ENCODE measurements at regions not wholly inside any gene's neighbourhood (a gene's known extent, or its start where the extent isn't known, plus 50 kb on each side); places are given as distances from the start of the nearest gene placed in this dataset.

DNA sequence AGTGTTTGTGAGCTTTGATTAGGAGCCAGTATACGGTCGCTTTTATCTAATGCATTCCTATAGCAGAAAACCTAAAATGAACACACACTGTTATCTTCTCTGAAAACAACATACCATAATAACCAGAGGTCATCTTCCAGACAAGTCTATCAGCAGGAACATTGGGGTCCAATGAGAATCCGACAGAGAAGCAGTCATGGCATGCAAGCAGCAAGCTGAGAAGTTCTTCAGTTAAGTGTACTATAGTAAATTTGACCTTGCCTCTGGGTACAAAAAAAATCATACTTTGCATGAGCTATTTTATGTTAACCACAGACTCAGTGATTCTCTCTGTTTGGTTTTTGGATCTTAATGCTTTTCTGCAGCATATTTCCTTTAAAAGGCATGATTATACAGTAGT lies 1505.1 kb downstream of the PCDH9 start:
- TF ChIP-seq TAF1 (IDR thresholded peaks at IDR 0.05; ENCODE audit: low read depth) = no peak
- no peak for TF ChIP-seq TEAD4 (IDR thresholded peaks at IDR 0.05)
- TF ChIP-seq, protein P1, sequence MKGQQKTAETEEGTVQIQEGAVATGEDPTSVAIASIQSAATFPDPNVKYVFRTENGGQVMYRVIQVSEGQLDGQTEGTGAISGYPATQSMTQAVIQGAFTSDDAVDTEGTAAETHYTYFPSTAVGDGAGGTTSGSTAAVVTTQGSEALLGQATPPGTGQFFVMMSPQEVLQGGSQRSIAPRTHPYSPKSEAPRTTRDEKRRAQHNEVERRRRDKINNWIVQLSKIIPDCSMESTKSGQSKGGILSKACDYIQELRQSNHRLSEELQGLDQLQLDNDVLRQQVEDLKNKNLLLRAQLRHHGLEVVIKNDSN (IDR thresholded peaks at IDR 0.05) = no peak
- TF ChIP-seq RAD21 (IDR thresholded peaks at IDR 0.05; ENCODE audit: low read depth) = no peak
- TF ChIP-seq NFIC (IDR thresholded peaks at IDR 0.05) = no peak
- TF ChIP-seq, protein P2, sequence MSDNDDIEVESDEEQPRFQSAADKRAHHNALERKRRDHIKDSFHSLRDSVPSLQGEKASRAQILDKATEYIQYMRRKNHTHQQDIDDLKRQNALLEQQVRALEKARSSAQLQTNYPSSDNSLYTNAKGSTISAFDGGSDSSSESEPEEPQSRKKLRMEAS (IDR thresholded peaks at IDR 0.05) = no peak
- TF ChIP-seq CREB1 (IDR thresholded peaks at IDR 0.05; ENCODE audit: low read depth) = no peak
- no peak for TF ChIP-seq TCF12 (IDR thresholded peaks at IDR 0.05; ENCODE audit: low read depth)
- TF ChIP-seq FOXM1 (IDR thresholded peaks at IDR 0.05; ENCODE audit: borderline replicate concordance, low read depth) = no peak
- no peak for TF ChIP-seq ZBTB7A (IDR thresholded peaks at IDR 0.05; ENCODE audit: low read depth)
- TF ChIP-seq YY1 (IDR thresholded peaks at IDR 0.05; ENCODE audit: low read depth) = no peak
- TF ChIP-seq CEBPB (IDR thresholded peaks at IDR 0.05) = no peak

DNA sequence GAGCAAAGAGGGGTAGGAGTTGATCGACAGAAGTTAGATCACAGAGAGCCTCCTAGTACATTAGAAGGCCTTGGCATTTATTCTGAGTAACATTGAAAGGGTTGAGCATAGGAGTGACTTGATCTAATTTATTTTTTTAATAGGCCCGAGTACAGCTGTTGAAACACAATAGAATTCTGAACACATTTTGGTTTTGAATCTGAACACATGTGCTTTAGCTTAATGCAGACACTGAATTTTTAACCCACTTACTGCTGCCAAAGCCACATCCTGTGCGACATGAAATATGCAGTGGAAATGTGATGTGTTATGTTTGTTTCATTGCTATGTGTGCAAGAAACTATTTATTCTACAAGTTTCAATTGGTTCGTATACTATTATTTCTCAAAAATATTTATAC lies 1505.9 kb downstream of the PCDH9 start:
- TF ChIP-seq EP300 (IDR thresholded peaks at IDR 0.05; ENCODE audit: borderline replicate concordance) (no peak), ZBTB7A (IDR thresholded peaks at IDR 0.05; ENCODE audit: low read depth) (no peak), CREB1 (IDR thresholded peaks at IDR 0.05; ENCODE audit: low read depth) (no peak), CEBPB (IDR thresholded peaks at IDR 0.05) (no peak), TCF12 (IDR thresholded peaks at IDR 0.05; ENCODE audit: low read depth) (no peak)

DNA sequence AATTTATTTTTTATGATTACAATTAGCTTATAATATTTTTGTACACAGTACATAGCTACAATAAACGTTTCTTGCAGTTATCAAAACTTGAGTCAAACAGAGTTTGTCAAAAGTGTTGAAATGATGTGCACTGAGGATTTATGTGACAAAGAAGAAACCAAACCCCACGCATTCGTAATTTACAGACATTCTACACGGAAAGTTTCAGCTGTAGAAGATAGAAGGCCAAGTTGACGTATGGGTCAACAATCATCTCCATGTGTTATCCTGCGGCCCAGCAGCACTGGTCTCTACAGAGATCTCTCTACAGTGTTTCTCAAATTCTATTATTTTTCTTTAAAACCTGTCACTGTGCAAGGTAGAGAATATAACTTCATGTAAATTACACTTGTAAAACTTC lies 1507.6 kb downstream of the PCDH9 start:
- TF ChIP-seq TCF12 (IDR thresholded peaks at IDR 0.05; ENCODE audit: low read depth) (no peak), NFIC (IDR thresholded peaks at IDR 0.05) (no peak), YY1 (IDR thresholded peaks at IDR 0.05; ENCODE audit: low read depth) (no peak), TAF1 (IDR thresholded peaks at IDR 0.05; ENCODE audit: low read depth) (no peak), EP300 (IDR thresholded peaks at IDR 0.05; ENCODE audit: borderline replicate concordance) (no peak), ZBTB7A (IDR thresholded peaks at IDR 0.05; ENCODE audit: low read depth) (no peak), CEBPB (IDR thresholded peaks at IDR 0.05) (no peak)
- TF ChIP-seq, protein P3, sequence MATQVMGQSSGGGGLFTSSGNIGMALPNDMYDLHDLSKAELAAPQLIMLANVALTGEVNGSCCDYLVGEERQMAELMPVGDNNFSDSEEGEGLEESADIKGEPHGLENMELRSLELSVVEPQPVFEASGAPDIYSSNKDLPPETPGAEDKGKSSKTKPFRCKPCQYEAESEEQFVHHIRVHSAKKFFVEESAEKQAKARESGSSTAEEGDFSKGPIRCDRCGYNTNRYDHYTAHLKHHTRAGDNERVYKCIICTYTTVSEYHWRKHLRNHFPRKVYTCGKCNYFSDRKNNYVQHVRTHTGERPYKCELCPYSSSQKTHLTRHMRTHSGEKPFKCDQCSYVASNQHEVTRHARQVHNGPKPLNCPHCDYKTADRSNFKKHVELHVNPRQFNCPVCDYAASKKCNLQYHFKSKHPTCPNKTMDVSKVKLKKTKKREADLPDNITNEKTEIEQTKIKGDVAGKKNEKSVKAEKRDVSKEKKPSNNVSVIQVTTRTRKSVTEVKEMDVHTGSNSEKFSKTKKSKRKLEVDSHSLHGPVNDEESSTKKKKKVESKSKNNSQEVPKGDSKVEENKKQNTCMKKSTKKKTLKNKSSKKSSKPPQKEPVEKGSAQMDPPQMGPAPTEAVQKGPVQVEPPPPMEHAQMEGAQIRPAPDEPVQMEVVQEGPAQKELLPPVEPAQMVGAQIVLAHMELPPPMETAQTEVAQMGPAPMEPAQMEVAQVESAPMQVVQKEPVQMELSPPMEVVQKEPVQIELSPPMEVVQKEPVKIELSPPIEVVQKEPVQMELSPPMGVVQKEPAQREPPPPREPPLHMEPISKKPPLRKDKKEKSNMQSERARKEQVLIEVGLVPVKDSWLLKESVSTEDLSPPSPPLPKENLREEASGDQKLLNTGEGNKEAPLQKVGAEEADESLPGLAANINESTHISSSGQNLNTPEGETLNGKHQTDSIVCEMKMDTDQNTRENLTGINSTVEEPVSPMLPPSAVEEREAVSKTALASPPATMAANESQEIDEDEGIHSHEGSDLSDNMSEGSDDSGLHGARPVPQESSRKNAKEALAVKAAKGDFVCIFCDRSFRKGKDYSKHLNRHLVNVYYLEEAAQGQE (IDR thresholded peaks at IDR 0.05; ENCODE audit: low read depth) = no peak

DNA sequence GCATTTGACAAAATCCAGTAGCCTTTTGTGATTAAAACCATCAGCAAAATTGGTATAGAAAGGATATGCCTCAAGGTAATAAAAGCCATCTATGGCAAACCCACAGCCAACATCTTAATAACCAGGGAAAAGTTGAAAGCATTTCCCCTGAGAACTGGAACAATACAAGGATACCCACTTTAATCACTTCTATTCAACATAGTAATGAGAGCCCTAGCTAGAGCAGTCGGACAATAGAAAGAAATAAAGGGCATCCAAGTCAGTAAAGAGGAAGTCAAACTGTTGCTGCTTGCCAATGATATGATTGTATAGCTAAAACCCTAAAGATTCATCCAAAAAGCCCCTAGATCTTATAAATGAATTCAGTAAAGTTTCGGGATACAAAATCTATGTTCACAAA lies 1510.3 kb downstream of the PCDH9 start:
- TF ChIP-seq TEAD4 (IDR thresholded peaks at IDR 0.05) (no peak), EGR1 (IDR thresholded peaks at IDR 0.05) (no peak), CREB1 (IDR thresholded peaks at IDR 0.05; ENCODE audit: low read depth) (no peak), RAD21 (IDR thresholded peaks at IDR 0.05; ENCODE audit: low read depth) (no peak), TAF1 (IDR thresholded peaks at IDR 0.05; ENCODE audit: low read depth) (no peak), EP300 (IDR thresholded peaks at IDR 0.05; ENCODE audit: borderline replicate concordance) (no peak), NFIC (IDR thresholded peaks at IDR 0.05) (no peak), YY1 (IDR thresholded peaks at IDR 0.05; ENCODE audit: low read depth) (no peak), FOXM1 (IDR thresholded peaks at IDR 0.05; ENCODE audit: borderline replicate concordance, low read depth) (no peak), TCF12 (IDR thresholded peaks at IDR 0.05; ENCODE audit: low read depth) (no peak)
- TF ChIP-seq, protein P2 (IDR thresholded peaks at IDR 0.05) = no peak
- TF ChIP-seq, protein P1 (IDR thresholded peaks at IDR 0.05) = no peak
- TF ChIP-seq, protein P3 (IDR thresholded peaks at IDR 0.05; ENCODE audit: low read depth) = no peak

DNA sequence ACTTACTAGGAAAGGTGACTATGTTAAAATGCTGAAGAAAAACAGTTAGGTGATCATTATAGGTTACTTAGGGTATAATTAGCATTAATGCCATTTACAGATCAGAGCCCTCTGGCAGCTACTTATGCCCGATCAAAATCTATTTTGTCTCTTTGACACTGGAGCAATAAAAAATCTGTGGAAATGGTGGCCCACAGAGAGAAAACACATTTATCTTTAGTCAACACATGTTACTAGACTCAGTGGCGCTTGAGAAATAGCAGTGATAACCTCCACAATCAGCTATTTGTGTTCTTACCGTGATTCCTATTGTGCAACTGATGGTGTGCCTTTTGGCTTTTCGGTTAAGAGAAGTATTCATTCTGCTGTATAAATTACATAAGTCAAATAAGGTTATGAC lies 1519.6 kb downstream of the PCDH9 start:
- TF ChIP-seq ZBTB7A (IDR thresholded peaks at IDR 0.05; ENCODE audit: low read depth) (no peak), TEAD4 (IDR thresholded peaks at IDR 0.05) (no peak), TAF1 (IDR thresholded peaks at IDR 0.05; ENCODE audit: low read depth) (no peak)
- TF ChIP-seq, protein P1 (IDR thresholded peaks at IDR 0.05) = no peak
- TF ChIP-seq, protein P2 (IDR thresholded peaks at IDR 0.05) = no peak
- TF ChIP-seq, protein P3 (IDR thresholded peaks at IDR 0.05; ENCODE audit: low read depth) = no peak
